Esophagus muscularis mucosa (tissue), 4 donors: ENCODE measurements at regions not wholly inside any gene's neighbourhood (a gene's known extent, or its start where the extent isn't known, plus 50 kb on each side); places are given as distances from the start of the nearest gene placed in this dataset.

ENCODE experiments used
- CTCF ChIP-seq, 3 experiments: fragments of 200-600 bp in 2 of 3; fragments of 450-650 bp in 1 of 3; sonication (generic) in 2 of 3; IDR thresholded peaks; one replicate each; pipeline ENCODE4 v1.5.1; 2017 to 2019; ENCODE audit warnings: antibody characterized with exemption in 3 of 3, mild to moderate bottlenecking in 2 of 3, moderate library complexity in 1 of 3
- EP300 ChIP-seq: sonication (generic); formaldehyde crosslinking; IDR thresholded peaks from one replicate; pipeline ENCODE4 v1.6.1; 2017; ENCODE audit warnings: antibody characterized with exemption
- POLR2A ChIP-seq: fragments of 450-650 bp; IDR thresholded peaks from one replicate; pipeline ENCODE4 v1.6.1; 2017; ENCODE audit warnings: antibody characterized with exemption, moderate library complexity, mild to moderate bottlenecking, low read depth
- POLR2AphosphoS5 ChIP-seq, 2 donors: sonication (generic); formaldehyde crosslinking; IDR thresholded peaks; one replicate each; pipeline ENCODE4 v1.6.1; 2017; ENCODE audit warnings: antibody characterized with exemption in 2 of 2

- no peak for TF ChIP-seq CTCF (IDR thresholded peaks at IDR 0.05)
- no peak for TF ChIP-seq POLR2A
- TF ChIP-seq EP300, result no peak
- no peak for TF ChIP-seq POLR2AphosphoS5 (IDR thresholded peaks at IDR 0.05)
Observed at GRCh38 chr1:88441022-88441421, 243.1 kb upstream of the PKN2 start.
